ENCODE measurements at regions not wholly inside any gene's neighbourhood (a gene's known extent, or its start where the extent isn't known, plus 50 kb on each side); places are given as distances from the start of the nearest gene placed in this dataset.

GRCh38 chr5:116876240-116876840, 301.7 kb upstream of the SEMA6A start:
- TF ChIP-seq EZH2 (IDR thresholded peaks at IDR 0.05; ENCODE audit: borderline replicate concordance, insufficient read depth, low read length, poor library complexity, severe bottlenecking) (no peak), CTCF (IDR thresholded peaks at IDR 0.05; ENCODE audit: poor library complexity, severe bottlenecking) (no peak), EP300 (conservative IDR thresholded peaks at IDR 0.05; ENCODE audit: poor library complexity, severe bottlenecking) (no peak), REST (IDR thresholded peaks at IDR 0.05; ENCODE audit: borderline replicate concordance) (no peak)
